ENCODE measurements at regions not wholly inside any gene's neighbourhood (a gene's known extent, or its start where the extent isn't known, plus 50 kb on each side); places are given as distances from the start of the nearest gene placed in this dataset.
"Not testable (repeated sequence)": the region's sequence is repeated elsewhere in the genome, so short reads cannot be mapped to it uniquely, and the experiment has no call there.

GRCh38 chr9:95783426-95783975, 92.0 kb upstream of the ERCC6L2 start:
- no peak for DNase-seq

- no peak for DNase-seq
These were observed 94.7 kb upstream of the ERCC6L2 start for GRCh38 chr9:95780751-95781150.

GRCh38 chr9:95780121-95780520, 95.4 kb upstream of the ERCC6L2 start:
- no peak for DNase-seq

- DNase-seq, result not testable (repeated sequence)
These were observed 95.9 kb upstream of the ERCC6L2 start for GRCh38 chr9:95779597-95779996.

- no peak for DNase-seq
These were observed 96.5 kb upstream of the ERCC6L2 start for GRCh38 chr9:95778957-95779356.

GRCh38 chr9:95777136-95777535, 98.4 kb upstream of the ERCC6L2 start:
- no peak for DNase-seq

GRCh38 chr9:95776176-95776575, 99.3 kb upstream of the ERCC6L2 start:
- DNase-seq, result no peak

- DNase-seq, result no peak
These were observed 100.3 kb upstream of the ERCC6L2 start for GRCh38 chr9:95775191-95775590.

GRCh38 chr9:95773053-95773418, 102.5 kb upstream of the ERCC6L2 start:
- DNase-seq, result no peak

GRCh38 chr9:95772320-95773052, 103.0 kb upstream of the ERCC6L2 start:
- DNase-seq, result no peak

GRCh38 chr9:95771556-95772246, 103.8 kb upstream of the ERCC6L2 start:
- DNase-seq, result no peak

- no peak for DNase-seq
These were observed 104.8 kb upstream of the ERCC6L2 start for GRCh38 chr9:95770653-95771131.

- no peak for DNase-seq
These were observed 105.5 kb upstream of the ERCC6L2 start for GRCh38 chr9:95769909-95770433.

GRCh38 chr9:95769473-95769872, 106.0 kb upstream of the ERCC6L2 start:
- DNase-seq, result no peak

- no peak for DNase-seq
These were observed 108.6 kb upstream of the ERCC6L2 start for GRCh38 chr9:95766906-95767305.

- DNase-seq, result no peak
These were observed 110.8 kb upstream of the ERCC6L2 start for GRCh38 chr9:95764533-95765319.

GRCh38 chr9:95763983-95764382, 111.5 kb upstream of the ERCC6L2 start:
- DNase-seq, result no peak

- no peak for DNase-seq
These were observed 112.5 kb upstream of the ERCC6L2 start for GRCh38 chr9:95763006-95763405.

GRCh38 chr9:95762322-95762721, 113.2 kb upstream of the ERCC6L2 start:
- DNase-seq, result no peak

GRCh38 chr9:95760791-95761190, 114.7 kb upstream of the ERCC6L2 start:
- DNase-seq, result no peak

- DNase-seq, result no peak
These were observed 118.1 kb upstream of the ERCC6L2 start for GRCh38 chr9:95757439-95757838.

GRCh38 chr9:95756986-95757385, 118.5 kb upstream of the ERCC6L2 start:
- DNase-seq, result no peak

- DNase-seq, result no peak
These were observed 119.4 kb upstream of the ERCC6L2 start for GRCh38 chr9:95756101-95756500.
